ENCODE measurements at regions not wholly inside any gene's neighbourhood (a gene's known extent, or its start where the extent isn't known, plus 50 kb on each side); places are given as distances from the start of the nearest gene placed in this dataset.

DNA sequence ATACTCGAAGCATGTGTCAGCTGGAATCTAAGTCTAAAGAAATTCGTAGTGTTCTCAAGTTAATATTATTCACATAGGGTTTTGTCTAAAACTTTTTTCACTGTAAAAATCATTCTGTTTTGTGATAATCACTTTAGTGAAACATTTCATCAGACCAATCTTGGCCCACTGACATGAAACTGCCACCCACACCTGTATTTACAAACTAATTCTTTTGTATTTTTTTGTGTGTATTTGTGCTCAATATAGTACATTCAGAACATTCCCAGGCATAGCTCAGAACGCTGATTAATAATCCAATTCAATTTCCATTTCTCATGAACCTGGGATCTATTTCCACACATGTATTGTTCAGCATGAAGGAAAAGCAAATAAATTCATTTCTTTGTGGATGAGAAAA is 191.7 kb downstream of the RASSF9 start:
- H3K4me1 ChIP-seq (ENCODE audit: control insufficient read depth in 1 of 2, insufficient read depth in 2 of 2, low read length in 2 of 2) = no peaks in the 10 kb centered on the region

DNA sequence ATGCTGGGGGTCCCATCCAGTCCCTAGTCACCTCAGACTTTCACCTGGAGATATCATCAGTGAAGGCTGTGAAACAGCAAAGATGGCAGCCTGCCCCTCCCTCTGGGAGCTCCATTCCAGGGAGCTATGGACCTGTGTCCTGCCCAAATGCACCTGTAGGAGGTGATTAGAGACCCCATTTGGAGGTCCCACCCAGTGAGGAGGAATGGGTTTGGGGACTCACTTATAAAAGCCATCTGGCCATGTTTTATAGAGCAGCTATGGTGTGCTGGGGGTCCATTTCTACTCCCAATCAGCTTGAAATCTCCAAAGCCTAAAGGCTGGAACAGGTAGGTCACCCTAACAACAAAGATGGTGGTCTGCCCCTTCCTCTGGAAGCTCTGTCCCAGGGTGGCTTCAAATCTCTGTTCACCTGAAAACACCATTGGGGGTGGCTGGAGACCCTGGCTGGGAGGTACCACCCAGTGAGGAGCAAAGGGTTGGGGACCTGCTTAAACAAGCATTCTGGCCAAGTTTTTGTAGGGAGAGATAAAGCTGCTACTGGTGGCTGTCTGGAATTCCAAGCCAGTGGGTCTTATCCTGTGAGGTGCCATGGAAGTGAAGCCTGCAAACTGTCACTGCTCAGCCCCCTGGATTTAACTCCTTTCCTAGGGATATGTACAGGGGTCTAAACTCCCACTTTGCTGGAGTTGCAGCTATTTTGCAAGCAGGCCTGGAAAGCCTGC is 182.3 kb downstream of the RASSF9 start:
- H3K27me3 ChIP-seq (ENCODE audit: low read depth, low read length) = no peaks in the 10 kb centered on the region

More for the DNA sequence above, 191.7 kb downstream of the RASSF9 start:
- no peaks in the 10 kb centered on the region for H3K9me3 ChIP-seq (ENCODE audit: control insufficient read depth in 1 of 2, low read length in 2 of 2)
- H3K27me3 ChIP-seq (ENCODE audit: low read depth, low read length) = no peaks in the 10 kb centered on the region
- no peak overlapping the region for H3K27ac ChIP-seq (ENCODE audit: low read length)
- H3K36me3 ChIP-seq (ENCODE audit: control insufficient read depth in 1 of 2, insufficient read depth in 2 of 2, low read length in 2 of 2) = no peaks in the 10 kb centered on the region
- no peak overlapping the region for H3K4me3 ChIP-seq (ENCODE audit: low read depth in 1 of 2, low read length in 2 of 2)

DNA sequence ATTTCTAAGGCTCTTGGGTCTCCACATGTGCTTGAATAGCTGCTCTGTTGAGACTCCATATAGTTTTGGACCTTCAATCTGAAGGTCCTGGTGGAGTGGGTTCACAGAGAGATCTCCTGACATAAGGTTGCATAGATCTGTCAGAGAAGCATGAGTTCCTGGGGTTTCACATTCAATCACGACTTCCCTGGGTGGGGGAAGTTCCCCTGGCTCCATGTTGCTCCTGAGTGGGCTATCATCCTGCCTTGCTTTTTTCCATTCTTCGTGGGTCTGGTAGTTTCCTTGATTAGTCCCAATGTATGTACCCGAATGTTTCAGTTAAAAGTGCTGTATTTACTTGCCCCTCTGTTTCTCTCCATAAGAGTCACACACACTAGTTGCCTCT is 181.8 kb downstream of the RASSF9 start:
- no peaks in the 10 kb centered on the region for H3K27me3 ChIP-seq (ENCODE audit: low read depth, low read length)
- H3K4me1 ChIP-seq (ENCODE audit: control insufficient read depth in 1 of 2, insufficient read depth in 2 of 2, low read length in 2 of 2) = no peaks in the 10 kb centered on the region
- no peaks in the 10 kb centered on the region for H3K36me3 ChIP-seq (ENCODE audit: control insufficient read depth in 1 of 2, insufficient read depth in 2 of 2, low read length in 2 of 2)
- H3K4me3 ChIP-seq (ENCODE audit: low read depth in 1 of 2, low read length in 2 of 2) = no peak overlapping the region
- no peak overlapping the region for H3K27ac ChIP-seq (ENCODE audit: low read length)
- H3K9me3 ChIP-seq (ENCODE audit: control insufficient read depth in 1 of 2, low read length in 2 of 2) = peaks cover 0 to 4% of the 10 kb centered on the region in 2 donors

More for the DNA sequence above, 182.3 kb downstream of the RASSF9 start:
- no peak overlapping the region for H3K27ac ChIP-seq (ENCODE audit: low read length)
- H3K36me3 ChIP-seq (ENCODE audit: control insufficient read depth in 1 of 2, insufficient read depth in 2 of 2, low read length in 2 of 2) = no peaks in the 10 kb centered on the region
- no peak overlapping the region for H3K4me3 ChIP-seq (ENCODE audit: low read depth in 1 of 2, low read length in 2 of 2)
- H3K9me3 ChIP-seq (ENCODE audit: control insufficient read depth in 1 of 2, low read length in 2 of 2) = peaks cover 0 to 4% of the 10 kb centered on the region in 2 donors
- no peaks in the 10 kb centered on the region for H3K4me1 ChIP-seq (ENCODE audit: control insufficient read depth in 1 of 2, insufficient read depth in 2 of 2, low read length in 2 of 2)

DNA sequence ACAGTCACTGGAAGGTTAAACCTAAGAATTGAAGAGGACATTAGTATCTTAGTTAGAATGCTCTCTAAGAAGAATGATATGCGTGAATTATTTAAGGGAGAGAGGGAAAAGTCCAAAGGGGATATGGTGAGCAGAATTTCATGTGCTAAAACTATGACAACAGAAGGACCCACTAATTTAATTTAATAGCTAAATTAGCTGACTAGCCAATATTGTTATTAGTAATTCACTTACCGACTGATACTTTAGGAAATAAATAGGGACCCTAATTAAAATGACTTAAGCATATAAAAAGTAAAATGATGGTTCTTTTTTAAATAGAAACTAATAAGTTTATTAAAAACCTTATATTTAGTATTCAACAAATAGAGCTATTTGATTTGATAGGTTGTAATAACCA is 179.6 kb downstream of the RASSF9 start:
- H3K36me3 ChIP-seq (ENCODE audit: control insufficient read depth in 1 of 2, insufficient read depth in 2 of 2, low read length in 2 of 2) = no peaks in the 10 kb centered on the region
- no peaks in the 10 kb centered on the region for H3K27me3 ChIP-seq (ENCODE audit: low read depth, low read length)
- no peak overlapping the region for H3K27ac ChIP-seq (ENCODE audit: low read length)
- H3K4me3 ChIP-seq (ENCODE audit: low read depth in 1 of 2, low read length in 2 of 2) = no peak overlapping the region
- no peaks in the 10 kb centered on the region for H3K4me1 ChIP-seq (ENCODE audit: control insufficient read depth in 1 of 2, insufficient read depth in 2 of 2, low read length in 2 of 2)
- H3K9me3 ChIP-seq (ENCODE audit: control insufficient read depth in 1 of 2, low read length in 2 of 2) = no peaks in the 10 kb centered on the region

DNA sequence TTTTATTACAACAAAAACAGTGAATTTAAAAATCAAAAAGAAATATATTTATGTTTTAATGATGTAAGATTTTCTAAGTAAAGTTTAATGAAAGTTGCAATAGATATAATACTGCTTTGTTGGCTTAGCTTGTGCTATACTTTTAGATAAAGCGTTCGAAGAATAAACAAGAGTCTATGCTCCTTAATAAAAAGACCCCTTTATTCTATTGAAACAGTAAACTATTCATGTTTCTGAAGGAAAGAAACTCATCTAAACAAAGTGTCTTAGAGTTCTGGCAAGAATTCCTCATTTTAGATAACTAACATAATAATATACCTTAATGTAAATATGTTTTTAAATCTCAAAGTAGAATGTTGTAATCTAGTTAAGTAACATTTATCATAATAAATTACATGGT is 179.0 kb downstream of the RASSF9 start:
- Histone ChIP-seq H3K4me3 (ENCODE audit: low read depth in 1 of 2, low read length in 2 of 2) (no peak overlapping the region), H3K27ac (ENCODE audit: low read length) (no peak overlapping the region), H3K9me3 (ENCODE audit: control insufficient read depth in 1 of 2, low read length in 2 of 2) (no peaks in the 10 kb centered on the region), H3K4me1 (ENCODE audit: control insufficient read depth in 1 of 2, insufficient read depth in 2 of 2, low read length in 2 of 2) (no peaks in the 10 kb centered on the region), H3K27me3 (ENCODE audit: low read depth, low read length) (no peaks in the 10 kb centered on the region), H3K36me3 (ENCODE audit: control insufficient read depth in 1 of 2, insufficient read depth in 2 of 2, low read length in 2 of 2) (no peaks in the 10 kb centered on the region)

DNA sequence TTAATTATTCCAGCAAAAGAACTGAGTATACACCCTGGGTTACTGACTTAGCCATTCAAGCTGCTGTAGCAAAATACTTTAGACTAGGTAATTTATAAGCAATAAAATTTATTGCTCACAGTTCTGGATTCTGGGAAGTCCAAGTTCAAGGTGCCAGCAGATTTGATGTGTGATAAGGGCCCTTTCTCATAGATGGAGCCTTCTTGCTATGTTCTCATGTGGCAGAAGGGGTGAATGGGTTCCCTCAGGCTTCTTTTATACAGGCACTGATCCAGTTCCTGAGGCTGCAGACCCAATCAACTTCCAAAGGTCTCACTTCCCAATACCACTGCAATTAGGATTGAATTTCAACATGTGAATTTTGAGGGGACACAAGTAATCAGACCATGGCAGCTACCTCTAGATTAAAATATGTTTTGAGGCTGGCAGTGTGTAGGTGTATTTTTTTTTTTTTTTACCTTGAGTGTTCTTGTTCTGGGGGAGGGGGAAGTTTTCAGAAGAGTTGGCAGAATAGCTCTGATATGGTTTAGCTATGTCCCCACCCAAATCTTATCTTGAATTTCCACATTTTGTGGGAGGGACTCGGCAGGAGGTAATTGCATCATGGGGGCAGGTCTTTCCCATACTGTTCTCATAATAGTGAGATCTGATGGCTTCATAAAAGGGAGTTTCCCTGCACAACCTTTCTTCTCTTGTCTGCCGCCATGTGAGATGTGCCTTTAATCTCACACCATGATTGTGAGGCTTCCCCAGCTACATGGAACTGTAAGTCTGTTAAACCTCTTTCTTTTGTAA is 178.2 kb downstream of the RASSF9 start:
- no peaks in the 10 kb centered on the region for H3K4me1 ChIP-seq (ENCODE audit: control insufficient read depth in 1 of 2, insufficient read depth in 2 of 2, low read length in 2 of 2)
- no peaks in the 10 kb centered on the region for H3K36me3 ChIP-seq (ENCODE audit: control insufficient read depth in 1 of 2, insufficient read depth in 2 of 2, low read length in 2 of 2)
- H3K9me3 ChIP-seq (ENCODE audit: control insufficient read depth in 1 of 2, low read length in 2 of 2) = no peaks in the 10 kb centered on the region
- H3K4me3 ChIP-seq (ENCODE audit: low read depth in 1 of 2, low read length in 2 of 2) = no peak overlapping the region
- H3K27ac ChIP-seq (ENCODE audit: low read length) = no peak overlapping the region
- H3K27me3 ChIP-seq (ENCODE audit: low read depth, low read length) = no peaks in the 10 kb centered on the region

DNA sequence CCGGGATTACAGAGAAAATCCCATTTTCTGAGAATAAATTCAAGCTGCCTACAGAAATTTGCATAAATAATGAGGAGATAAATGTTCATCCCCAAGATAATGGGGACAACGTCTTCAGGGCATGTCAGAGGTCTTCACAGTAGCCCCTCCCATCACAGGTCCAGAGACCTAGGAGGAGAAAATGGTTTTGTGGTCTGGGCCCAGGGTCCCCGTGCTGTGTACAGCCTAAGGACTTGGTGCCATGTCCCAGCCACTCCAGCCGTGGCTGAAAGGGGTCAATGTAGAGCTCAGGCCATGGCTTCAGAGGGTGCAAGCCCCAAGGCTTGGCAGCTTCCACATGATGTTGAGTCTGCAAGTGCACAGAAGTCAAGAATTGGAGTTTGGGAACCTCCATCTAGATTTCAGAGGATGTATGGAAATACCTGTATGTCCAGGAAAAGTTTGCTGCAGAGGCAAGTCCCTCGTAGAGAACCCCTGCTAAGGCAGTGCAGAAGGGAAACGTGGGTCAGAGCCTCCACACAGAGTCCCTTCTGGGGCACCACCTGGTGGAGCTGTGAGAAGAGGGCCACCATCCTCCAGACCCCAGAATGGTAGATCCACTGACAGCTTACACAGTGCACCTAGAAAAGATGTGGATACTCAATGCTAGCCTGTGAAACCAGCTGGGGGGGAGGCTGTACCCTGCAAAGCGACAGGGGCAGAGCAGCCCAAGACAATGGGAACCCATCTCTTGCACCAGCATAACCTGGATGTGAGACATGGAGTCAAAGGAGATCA is 176.3 kb downstream of the RASSF9 start:
- Histone ChIP-seq H3K4me1 (ENCODE audit: control insufficient read depth in 1 of 2, insufficient read depth in 2 of 2, low read length in 2 of 2) (no peaks in the 10 kb centered on the region), H3K9me3 (ENCODE audit: control insufficient read depth in 1 of 2, low read length in 2 of 2) (no peaks in the 10 kb centered on the region), H3K36me3 (ENCODE audit: control insufficient read depth in 1 of 2, insufficient read depth in 2 of 2, low read length in 2 of 2) (no peaks in the 10 kb centered on the region), H3K4me3 (ENCODE audit: low read depth in 1 of 2, low read length in 2 of 2) (no peak overlapping the region), H3K27ac (ENCODE audit: low read length) (no peak overlapping the region), H3K27me3 (ENCODE audit: low read depth, low read length) (no peaks in the 10 kb centered on the region)

DNA sequence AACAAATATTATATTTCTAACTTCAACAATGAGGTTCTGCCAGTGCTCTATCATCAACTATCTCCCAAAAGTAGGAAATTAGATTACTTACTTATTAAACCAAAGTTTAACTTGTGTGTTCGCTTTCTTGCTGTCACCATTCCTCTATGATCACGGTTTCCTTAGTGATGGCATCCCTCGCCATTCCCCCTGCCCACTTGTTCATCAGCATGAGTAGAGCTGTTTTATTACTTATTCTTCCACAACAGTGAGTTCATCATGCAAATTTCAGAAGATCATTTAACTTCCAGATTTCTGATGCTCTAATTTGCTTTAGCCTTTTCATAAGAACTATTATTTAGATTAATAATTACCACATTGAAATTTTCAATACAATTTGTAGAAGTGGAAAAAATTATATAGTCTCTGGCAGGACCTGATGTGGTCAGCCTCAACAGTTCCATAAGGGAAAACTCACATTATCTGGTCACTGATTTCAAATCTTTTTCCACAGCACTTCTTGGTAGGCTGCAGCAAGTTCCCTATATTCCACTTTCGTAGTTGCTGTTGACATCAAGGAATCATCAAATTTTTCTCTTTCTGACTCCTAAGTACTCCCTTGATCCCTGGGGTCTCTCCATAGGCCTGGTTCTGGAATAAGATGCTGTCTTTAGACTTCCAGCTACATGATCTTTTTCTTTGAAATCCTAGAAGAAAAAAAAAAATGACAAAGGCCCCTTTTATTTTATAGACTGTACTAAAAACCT is 174.6 kb downstream of the RASSF9 start:
- Histone ChIP-seq H3K9me3 (ENCODE audit: control insufficient read depth in 1 of 2, low read length in 2 of 2) (no peaks in the 10 kb centered on the region), H3K27me3 (ENCODE audit: low read depth, low read length) (no peaks in the 10 kb centered on the region), H3K27ac (ENCODE audit: low read length) (no peak overlapping the region), H3K4me1 (ENCODE audit: control insufficient read depth in 1 of 2, insufficient read depth in 2 of 2, low read length in 2 of 2) (no peaks in the 10 kb centered on the region), H3K4me3 (ENCODE audit: low read depth in 1 of 2, low read length in 2 of 2) (no peak overlapping the region), H3K36me3 (ENCODE audit: control insufficient read depth in 1 of 2, insufficient read depth in 2 of 2, low read length in 2 of 2) (no peaks in the 10 kb centered on the region)

DNA sequence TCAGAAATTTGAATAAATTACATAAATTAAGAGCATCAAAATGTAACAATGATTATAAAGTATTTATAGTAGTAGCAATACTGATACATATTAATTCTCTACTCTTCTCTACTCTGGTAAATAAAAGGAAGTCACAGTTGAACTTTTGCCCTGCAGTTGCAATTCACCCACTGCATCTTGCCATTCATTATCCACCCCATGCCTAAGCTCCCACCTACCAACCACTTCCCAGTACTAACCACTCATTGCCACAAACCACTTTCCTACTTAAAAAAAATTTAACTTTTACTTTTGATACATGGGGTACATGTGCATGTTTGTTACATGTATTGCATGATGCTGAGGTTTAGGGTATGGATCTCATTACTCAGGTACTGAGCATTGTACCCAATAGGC is 174.0 kb downstream of the RASSF9 start:
- no peaks in the 10 kb centered on the region for H3K4me1 ChIP-seq (ENCODE audit: control insufficient read depth in 1 of 2, insufficient read depth in 2 of 2, low read length in 2 of 2)
- H3K4me3 ChIP-seq (ENCODE audit: low read depth in 1 of 2, low read length in 2 of 2) = no peak overlapping the region
- H3K27ac ChIP-seq (ENCODE audit: low read length) = no peak overlapping the region
- H3K36me3 ChIP-seq (ENCODE audit: control insufficient read depth in 1 of 2, insufficient read depth in 2 of 2, low read length in 2 of 2) = no peaks in the 10 kb centered on the region
- no peaks in the 10 kb centered on the region for H3K27me3 ChIP-seq (ENCODE audit: low read depth, low read length)
- H3K9me3 ChIP-seq (ENCODE audit: control insufficient read depth in 1 of 2, low read length in 2 of 2) = no peaks in the 10 kb centered on the region

DNA sequence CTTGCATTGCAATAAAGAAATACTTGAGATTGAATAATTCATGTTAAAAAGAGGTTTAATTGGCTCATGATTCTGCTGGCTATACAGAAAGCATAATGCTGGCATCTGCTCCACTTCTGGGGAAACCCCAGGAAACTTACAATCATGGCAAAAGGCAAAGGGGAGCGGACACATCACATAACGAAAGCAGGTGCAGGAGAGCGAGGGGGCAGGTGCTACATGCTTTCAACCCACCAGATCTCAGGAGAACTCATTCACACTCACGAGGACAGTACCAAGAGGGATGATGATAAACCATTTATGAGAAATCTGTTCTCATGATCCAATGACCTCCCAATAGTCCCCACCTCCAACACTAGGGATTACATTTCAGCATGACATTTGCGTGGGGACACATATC is 172.6 kb downstream of the RASSF9 start:
- Histone ChIP-seq H3K4me1 (ENCODE audit: control insufficient read depth in 1 of 2, insufficient read depth in 2 of 2, low read length in 2 of 2) (no peaks in the 10 kb centered on the region), H3K27me3 (ENCODE audit: low read depth, low read length) (no peaks in the 10 kb centered on the region), H3K36me3 (ENCODE audit: control insufficient read depth in 1 of 2, insufficient read depth in 2 of 2, low read length in 2 of 2) (no peaks in the 10 kb centered on the region), H3K9me3 (ENCODE audit: control insufficient read depth in 1 of 2, low read length in 2 of 2) (no peaks in the 10 kb centered on the region), H3K27ac (ENCODE audit: low read length) (no peak overlapping the region), H3K4me3 (ENCODE audit: low read depth in 1 of 2, low read length in 2 of 2) (no peak overlapping the region)

DNA sequence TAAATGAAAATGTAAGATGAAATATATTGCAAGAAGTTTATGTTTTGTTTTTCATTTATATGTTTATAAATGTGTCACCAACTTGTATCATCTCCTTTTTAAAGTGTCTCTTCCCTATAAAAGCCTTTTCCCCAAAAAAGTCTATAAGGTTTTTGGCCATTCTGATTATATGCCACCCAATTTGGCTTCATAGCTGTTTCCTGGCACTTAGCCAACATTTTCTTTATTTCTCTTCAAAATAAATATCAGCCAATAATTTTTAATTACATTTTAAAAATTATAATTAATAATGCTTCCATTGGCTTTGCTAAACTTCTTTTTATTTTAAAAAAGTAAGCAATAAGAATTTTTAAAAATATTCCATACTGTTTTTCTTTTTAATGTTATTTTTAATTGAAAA is 171.8 kb downstream of the RASSF9 start:
- H3K27ac ChIP-seq (ENCODE audit: low read length) = no peak overlapping the region
- H3K4me1 ChIP-seq (ENCODE audit: control insufficient read depth in 1 of 2, insufficient read depth in 2 of 2, low read length in 2 of 2) = no peaks in the 10 kb centered on the region
- no peaks in the 10 kb centered on the region for H3K27me3 ChIP-seq (ENCODE audit: low read depth, low read length)
- no peak overlapping the region for H3K4me3 ChIP-seq (ENCODE audit: low read depth in 1 of 2, low read length in 2 of 2)
- H3K36me3 ChIP-seq (ENCODE audit: control insufficient read depth in 1 of 2, insufficient read depth in 2 of 2, low read length in 2 of 2) = no peaks in the 10 kb centered on the region
- H3K9me3 ChIP-seq (ENCODE audit: control insufficient read depth in 1 of 2, low read length in 2 of 2) = no peaks in the 10 kb centered on the region

Measured in muscle layer of duodenum (tissue), 2 donors.